Stimulated activated CD8-positive, alpha-beta memory T cell treated with anti-CD3 and anti-CD28 coated beads, Interleukin-2, amount 100 ng/mL, for 48 hours (primary cell): ENCODE measurements at regions not wholly inside any gene's neighbourhood (a gene's known extent, or its start where the extent isn't known, plus 50 kb on each side); places are given as distances from the start of the nearest gene placed in this dataset.

Experiments
- DNase-seq, 2 donors: peaks; one replicate each; pipeline ENCODE4 v3.0.0-alpha.2; 2020; ENCODE audit warnings: low read depth in 2 of 2

GRCh38 chr3:99114565-99115291, 213.2 kb upstream of the DCBLD2 start:
- DNase-seq = no peak

DNA sequence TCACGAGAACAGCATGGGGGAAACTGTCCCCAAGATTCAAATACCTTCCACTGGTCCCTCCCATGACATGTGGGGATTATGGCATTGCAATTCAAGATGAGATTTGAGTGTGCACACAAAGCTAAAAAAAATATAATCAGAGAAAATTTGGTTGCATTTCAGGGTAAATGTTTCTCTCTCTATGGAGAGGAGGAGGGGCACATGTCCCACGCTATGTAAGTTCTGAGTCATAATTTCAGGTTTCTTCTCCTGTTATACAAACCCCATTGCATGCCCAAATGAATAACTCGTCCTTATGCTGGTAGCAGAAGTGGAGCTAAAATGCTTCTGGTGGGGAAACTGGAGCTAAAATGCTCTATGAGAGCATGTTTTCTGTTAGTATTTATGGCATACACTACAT, 209.7 kb upstream of the DCBLD2 start:
- DNase-seq = no peak

DNA sequence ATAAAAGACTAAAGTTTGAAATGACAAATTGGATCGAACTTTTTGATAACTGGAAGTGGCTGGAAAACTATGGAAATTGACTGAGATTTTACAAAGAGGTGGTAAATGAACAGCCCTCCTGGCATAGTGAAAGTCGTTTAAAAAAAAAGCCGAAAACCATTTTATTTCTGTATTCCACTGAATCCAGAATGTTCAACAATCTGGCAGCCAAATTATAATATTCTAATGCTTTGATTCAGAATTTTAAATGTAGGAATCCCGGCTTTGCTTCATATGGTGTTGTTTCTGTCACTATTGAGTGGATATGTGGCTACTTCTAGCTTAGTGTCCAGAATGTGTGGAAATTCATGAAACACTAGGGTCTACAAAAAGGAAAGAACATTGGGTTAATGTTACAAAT, 208.9 kb upstream of the DCBLD2 start:
- DNase-seq = no peak

- no peak for DNase-seq
These were observed 207.0 kb upstream of the DCBLD2 start for GRCh38 chr3:99108508-99108907.

- no peak for DNase-seq
These were observed 193.1 kb upstream of the DCBLD2 start for GRCh38 chr3:99094606-99095005.

- DNase-seq = no peak
These were observed 185.8 kb upstream of the DCBLD2 start for GRCh38 chr3:99087277-99087676.

- DNase-seq = no peak
These were observed 183.3 kb upstream of the DCBLD2 start for GRCh38 chr3:99084826-99085225.

DNA sequence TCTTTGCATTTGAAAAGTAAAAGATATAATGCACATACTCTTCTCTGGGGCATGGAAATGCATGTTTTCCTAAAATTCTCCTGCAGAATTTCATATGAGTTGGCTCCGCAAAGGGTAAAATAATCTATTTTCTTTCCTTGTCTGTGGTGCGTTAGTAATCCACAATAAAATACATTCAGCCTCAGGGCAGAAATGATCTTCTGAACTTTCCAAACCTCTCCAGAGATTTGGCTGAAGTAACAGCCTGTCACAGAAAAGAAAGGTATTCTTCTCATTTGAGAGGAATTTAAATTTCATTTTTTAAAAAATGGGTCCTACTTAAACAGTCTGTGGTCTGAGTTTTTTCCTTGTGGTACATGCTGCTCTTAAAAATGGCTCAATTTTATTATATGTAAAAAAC, 182.7 kb upstream of the DCBLD2 start:
- DNase-seq = no peak

DNA sequence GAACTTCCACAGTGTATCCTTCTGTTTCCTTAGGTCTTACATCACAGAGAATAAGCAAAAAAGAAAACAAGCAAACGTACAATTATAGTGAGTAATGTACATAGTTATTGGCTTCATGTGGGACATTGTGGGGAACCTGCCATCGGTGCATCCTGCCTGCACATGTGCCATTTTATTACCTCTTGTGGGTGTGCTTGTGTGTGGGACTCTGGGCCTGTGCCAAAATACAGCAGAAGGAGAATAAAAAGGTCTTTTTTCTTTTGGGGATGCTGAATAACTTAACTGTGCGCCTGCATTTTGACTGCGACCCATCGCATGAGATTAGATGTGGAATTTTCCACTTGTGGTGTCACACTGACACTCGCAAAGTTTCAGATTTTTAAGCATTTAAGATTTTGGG, 169.6 kb upstream of the DCBLD2 start:
- DNase-seq = no peak

DNA sequence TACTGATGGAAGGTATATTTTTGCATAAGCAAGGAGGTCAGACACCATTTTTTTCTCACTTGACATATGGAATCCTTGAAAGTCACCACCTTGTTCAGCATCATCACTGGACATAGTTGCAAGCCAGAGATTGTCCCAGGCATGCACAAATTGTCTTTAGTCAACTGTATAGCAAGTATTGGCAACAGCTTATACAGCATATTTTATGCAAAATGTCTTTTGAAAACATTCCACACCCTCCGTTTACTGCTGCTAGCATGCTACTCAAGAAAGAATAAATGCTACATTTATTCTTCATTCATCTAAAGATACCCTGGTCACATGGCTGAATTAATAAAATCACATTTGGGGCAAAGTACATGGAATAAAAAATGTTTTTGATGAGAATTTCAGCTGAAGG, 168.5 kb upstream of the DCBLD2 start:
- DNase-seq = no peak

GRCh38 chr3:99066863-99067262, 165.4 kb upstream of the DCBLD2 start:
- DNase-seq = no peak

GRCh38 chr3:99049164-99049563, 147.7 kb upstream of the DCBLD2 start:
- no peak for DNase-seq

DNA sequence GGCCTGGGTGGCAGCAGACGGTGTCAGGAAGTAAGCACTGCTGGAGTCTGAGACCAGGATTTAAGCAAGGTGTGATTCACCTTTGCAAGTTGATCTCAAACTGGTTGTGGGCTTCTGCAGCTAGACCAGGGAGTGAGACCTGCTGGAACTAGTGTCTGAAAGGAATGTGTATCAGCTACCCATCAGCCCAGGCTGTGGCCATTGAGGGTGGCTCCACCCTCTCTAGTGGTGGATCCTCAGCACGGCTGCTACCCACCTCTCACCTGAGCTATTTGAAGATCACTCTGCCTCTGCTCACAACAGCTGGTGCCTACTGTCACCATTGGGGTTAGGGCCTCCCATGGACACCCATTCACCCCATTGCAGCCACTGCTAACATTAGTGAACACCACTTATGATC, 140.3 kb upstream of the DCBLD2 start:
- DNase-seq = no peak

- DNase-seq = no peak
These were observed 130.3 kb upstream of the DCBLD2 start for GRCh38 chr3:99031778-99032177.

- no peak for DNase-seq
These were observed 122.2 kb upstream of the DCBLD2 start for GRCh38 chr3:99023590-99024192.

DNA sequence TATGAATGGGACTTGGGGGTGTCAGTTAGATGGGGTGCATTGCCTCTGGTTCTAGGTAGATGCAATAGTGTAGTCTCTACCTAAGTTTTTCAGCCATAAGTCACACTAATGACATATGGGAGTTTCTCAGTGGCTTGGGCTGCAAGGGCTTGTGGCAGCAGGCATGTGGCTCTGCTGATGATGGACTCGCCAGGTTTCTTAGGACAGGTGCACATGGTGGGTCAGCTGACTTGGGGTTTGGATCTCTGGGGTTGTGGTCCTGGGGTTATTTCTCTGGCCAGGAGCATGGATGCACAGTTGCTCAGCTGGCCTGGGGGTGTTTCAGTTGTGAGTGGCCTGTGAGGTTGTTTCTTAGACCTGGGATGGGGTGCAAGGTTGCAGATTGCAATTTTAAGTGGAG, 120.0 kb upstream of the DCBLD2 start:
- DNase-seq = no peak

GRCh38 chr3:99016452-99016851, 115.0 kb upstream of the DCBLD2 start:
- no peak for DNase-seq

- no peak for DNase-seq
These were observed 112.4 kb upstream of the DCBLD2 start for GRCh38 chr3:99013777-99014315.

- no peak for DNase-seq
These were observed 111.6 kb upstream of the DCBLD2 start for GRCh38 chr3:99013077-99013476.

GRCh38 chr3:99012051-99012450, 110.6 kb upstream of the DCBLD2 start:
- DNase-seq = no peak

GRCh38 chr3:99009851-99010250, 108.4 kb upstream of the DCBLD2 start:
- no peak for DNase-seq

DNA sequence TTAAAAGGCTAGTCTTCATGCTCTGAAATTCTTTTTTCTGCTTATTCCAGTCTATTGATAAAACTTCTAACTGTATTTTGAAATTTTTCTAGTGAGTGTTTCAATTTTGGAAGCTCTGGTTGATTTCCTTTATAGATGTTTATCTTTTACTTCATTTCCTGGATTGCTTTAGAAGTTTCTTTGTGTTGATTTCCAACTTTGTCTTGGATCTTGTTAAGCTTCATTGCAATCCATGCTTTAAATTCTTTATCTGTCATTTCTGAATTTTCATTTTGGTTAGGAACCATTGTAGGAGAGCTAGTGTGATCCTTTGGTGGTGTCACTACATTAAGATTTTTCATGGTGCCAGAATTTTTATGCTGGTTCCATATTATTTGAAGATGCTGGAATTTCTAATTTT, 105.2 kb upstream of the DCBLD2 start:
- DNase-seq = no peak

- no peak for DNase-seq
These were observed 98.2 kb upstream of the DCBLD2 start for GRCh38 chr3:98999675-99000074.
